ENCODE measurements at regions not wholly inside any gene's neighbourhood (a gene's known extent, or its start where the extent isn't known, plus 50 kb on each side); places are given as distances from the start of the nearest gene placed in this dataset.

GRCh38 chr3:78344918-78345317 is 1305.0 kb downstream of the ROBO2 start:
- DNase-seq = no peak

DNA sequence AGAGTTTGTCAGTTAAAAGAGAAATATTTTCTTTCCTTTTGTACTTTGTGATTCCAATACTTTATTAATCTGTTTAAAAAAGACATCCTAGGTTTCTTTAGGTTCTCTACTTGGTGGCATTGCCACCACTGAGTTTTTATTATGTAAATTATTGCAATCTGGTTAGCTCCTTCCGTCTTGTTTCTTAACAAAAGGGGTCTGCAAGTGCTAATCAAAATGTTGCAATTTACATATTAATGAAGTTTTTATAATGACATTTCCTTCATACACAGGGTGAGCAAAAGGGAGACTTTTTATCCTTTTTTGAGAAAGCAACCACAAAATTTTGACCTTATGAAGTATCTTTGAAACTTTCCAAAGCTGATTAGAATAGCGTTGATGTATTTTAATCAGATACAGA is 1307.3 kb downstream of the ROBO2 start:
- no peak for DNase-seq

- DNase-seq = no peak
Observed at GRCh38 chr3:78348664-78349063, 1308.8 kb downstream of the ROBO2 start.

DNA sequence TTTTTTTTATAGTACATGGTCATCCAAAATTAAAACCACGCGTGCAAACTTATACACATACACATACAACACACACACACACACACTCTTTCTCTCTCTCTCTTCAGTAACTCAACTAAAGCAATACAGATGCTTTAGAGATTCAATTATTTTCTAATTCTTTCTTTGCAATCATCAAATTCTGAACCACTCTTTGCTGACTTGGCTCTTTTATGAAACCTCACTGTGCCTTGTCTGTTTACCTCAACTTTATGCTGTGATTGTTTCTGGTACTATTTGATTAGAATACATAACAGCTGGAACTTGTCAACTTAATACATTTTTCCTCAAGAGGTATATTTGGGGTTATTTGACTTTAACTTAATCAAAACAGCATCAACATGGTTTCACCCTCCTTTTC is 1309.7 kb downstream of the ROBO2 start:
- DNase-seq = no peak

DNA sequence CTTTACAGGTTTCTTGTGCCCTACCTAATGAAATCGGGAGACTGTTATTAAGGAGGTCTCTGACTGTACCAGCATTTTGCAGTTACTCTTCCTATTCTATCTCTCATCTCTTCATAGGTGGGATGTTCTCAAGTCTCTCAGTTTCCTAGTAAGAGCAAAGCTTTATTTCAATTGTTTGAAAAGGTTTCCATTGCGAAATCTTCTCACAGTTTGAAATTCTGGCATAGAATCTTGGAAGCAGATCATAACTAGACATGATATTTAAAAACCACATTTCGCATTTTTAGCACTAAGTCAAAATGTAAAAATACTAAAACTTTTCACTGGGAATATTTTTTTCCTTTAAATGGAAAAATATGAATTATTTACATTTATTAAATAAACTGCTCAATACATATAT is 1311.4 kb downstream of the ROBO2 start:
- no peak for DNase-seq

- no peak for DNase-seq
Observed at GRCh38 chr3:78353231-78353630, 1313.3 kb downstream of the ROBO2 start.

DNA sequence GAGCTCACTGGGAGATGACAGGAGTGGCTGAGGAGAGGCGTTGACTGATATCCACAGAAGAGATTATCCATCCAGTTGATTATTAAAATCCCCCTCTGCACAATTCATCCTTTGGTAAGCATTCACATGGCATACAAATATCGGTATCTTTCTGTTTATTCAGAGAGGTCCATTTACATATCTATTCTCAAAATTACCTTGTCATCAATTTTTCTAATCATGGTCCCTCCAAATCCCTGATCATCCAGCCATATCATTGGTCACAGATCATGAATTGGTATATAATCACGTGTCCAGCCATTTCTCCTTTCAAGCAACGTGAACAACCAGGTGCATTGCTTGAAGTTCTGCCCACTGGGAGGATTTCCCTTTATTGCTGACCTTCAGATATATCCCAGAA is 1321.0 kb downstream of the ROBO2 start:
- DNase-seq = no peak

DNA sequence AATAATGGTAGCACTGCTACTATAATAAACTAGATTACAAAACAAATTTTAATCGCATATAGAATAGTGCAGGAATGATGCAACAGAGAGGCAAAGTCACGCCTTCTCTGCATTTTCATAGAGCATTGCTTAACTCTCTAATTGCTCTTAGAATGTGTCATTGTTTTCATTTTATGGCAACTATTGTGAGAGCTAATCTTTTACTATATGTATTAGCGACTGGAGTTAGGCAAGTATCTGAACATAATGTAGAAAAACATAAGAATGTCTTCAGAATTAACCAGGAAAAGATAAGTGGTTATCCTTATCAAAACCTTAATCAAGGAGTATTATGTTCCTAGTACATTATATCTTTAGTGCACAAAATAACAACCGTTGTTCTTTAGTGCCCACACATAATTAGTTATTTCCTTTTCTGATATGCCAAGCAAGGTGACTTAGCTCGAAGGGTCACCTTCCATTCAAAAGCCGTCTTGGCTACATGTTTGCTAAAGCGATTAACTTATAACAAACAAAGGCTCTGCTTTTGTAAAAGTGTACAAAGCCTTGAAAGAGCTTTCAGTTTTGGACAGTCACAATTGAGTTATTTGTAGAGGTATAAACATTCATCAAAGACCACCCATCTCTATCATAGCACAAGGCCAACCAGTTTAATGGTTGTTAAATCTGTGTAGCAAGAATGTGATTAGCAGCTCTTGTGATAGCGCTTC is 1328.9 kb downstream of the ROBO2 start:
- DNase-seq = no peak

DNA sequence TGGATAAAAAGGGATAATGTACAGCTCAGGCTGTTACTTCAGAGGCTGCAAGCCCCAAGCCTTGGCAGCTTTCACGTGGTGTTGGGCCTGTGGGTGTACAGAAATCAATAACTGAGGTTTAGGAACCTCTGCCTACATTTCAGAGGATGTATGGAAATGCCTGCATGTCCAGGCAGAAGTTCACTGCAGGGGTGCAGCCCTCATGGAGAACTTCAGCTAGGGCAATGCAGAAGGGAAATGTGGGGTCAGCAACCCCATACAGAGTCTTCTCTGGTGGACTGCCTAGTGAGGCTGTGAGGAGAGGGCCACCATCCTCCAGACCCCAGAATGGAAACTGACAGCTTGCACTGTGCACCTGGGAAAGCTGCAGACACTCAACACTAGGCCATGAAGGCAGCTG is 1350.3 kb downstream of the ROBO2 start:
- DNase-seq = no peak

GRCh38 chr3:78398401-78398800 is 1358.5 kb downstream of the ROBO2 start:
- DNase-seq = no peak

GRCh38 chr3:78402720-78403119 is 1362.8 kb downstream of the ROBO2 start:
- DNase-seq = no peak

GRCh38 chr3:78405745-78406144 is 1362.1 kb downstream of the ROBO1 start:
- no peak for DNase-seq

GRCh38 chr3:78406396-78406795 is 1361.4 kb downstream of the ROBO1 start:
- no peak for DNase-seq

DNA sequence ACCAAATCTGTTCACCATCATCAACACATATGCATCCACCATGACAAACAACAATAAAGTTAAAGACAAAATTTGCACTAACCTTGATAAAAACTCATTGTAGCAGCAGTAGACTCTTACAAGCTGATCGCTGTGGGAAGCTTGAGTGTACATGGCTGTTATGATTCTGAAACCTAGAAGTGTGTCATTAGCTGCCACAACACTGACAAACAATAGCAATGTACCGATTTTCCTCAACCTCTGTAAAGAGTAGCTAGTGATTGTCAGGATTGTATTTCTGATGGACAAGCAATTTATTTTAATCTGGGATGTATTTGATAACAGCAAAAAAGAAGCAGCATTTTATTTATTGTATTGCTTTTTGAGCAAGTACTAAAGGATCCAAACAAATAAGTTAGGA is 1357.7 kb downstream of the ROBO1 start:
- DNase-seq = no peak

DNA sequence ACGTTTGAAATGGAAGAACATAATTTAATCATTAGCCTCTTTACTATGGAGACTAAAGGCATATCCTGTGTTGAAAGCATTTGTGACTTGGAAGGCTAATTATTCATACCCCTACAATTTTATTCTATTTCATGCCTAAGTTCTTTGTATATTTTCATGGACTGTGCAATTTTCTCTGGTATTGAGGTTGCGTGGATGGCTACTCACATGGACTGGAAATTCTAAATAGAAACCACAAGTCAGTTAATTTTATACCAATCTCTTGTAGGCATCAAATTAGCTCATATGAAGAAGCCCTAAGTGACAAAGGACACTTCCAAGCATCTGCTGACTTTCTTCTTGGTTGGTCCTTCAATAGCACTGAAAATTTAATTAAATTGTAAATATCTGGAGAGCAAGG is 1353.5 kb downstream of the ROBO1 start:
- DNase-seq = no peak

DNA sequence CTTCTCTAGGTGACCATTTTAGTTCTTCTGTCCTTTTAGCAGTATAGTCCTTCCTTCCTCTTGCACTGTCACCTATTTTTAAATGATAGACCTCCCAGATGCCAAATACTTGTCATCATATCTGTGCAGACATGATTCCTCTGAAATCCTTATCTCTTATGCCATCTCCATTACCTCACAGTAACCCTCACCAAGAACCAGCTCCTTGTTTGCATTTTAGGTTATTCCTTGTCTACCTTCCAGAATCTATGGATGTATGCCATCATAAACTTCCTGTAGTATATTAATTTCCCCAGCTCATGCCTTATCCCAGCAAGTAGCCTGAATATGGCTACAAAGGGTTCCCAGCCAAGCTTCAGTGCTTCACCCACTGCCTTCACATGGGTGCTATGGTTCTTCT is 1347.2 kb downstream of the ROBO1 start:
- no peak for DNase-seq

DNA sequence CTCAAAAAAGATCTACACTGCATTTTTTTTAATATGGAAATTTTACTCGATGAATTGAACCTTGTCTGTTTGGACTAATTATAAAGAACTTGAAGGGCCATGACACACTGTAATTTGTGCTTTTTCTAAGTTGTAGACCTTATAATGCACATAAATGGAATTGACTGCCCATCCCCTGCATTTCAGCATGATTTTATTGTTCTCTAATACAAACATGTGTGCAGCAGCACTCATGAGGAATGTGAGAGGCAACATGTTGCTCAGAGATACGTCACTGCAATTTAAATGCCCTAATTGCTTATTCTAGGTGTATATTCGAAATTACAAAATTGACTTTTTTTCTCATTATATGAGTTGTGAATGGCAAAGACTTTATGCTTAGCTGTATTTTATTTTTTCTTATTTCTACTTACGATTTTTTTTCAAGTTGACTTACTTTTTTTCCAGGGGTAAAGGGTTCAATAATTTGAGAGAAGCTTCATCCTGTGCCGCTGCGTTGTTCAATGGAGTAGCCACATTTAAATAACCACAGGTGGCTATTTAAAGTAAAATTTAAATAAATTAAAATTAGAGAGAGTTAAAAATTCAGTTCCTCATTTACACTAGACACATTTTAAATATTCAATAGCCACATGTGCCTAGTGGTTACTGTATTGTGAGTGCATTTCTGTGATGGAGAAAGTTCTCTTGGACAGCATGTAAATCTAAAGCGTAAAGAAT is 1346.4 kb downstream of the ROBO1 start:
- no peak for DNase-seq

DNA sequence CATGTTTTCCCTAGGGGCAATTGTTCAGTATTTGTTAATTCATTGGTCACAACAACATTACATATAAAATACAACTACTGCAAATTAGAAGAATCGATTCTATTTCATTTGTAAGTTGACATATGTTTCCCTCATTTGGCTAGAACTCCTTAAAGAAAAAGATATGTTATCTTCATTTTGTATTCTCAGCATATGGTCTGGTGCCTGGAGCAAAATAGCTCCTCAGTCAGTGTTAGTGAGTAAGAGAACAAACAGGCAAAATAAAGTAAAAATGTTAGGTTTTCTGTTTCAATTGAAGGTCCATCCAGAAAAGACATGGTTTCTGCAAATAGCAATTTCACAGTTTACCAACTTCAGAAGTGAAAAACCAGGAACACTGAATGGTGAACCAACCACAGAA is 1343.1 kb downstream of the ROBO1 start:
- no peak for DNase-seq

- no peak for DNase-seq
Observed at GRCh38 chr3:78426454-78426853, 1341.3 kb downstream of the ROBO1 start.

GRCh38 chr3:78427303-78427702 is 1340.5 kb downstream of the ROBO1 start:
- no peak for DNase-seq

GRCh38 chr3:78430741-78431140 is 1337.1 kb downstream of the ROBO1 start:
- DNase-seq = no peak

DNA sequence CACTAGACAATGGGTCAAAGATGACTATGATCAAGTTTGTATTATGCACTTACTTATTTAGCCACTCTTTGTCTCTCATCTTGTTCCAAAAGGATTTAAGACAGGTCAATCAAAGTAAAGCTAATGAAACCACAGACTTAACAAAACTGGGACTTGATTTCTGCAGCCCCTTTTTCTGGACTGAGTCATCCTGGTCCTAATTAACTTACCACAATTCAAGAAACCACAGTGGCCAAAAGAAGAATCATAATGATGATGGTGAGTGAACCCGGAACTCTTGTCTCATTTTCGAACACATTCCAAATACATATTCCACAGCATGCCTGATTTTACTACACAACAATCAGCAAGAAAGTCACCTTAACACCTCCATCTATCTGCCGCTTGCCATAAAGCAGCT is 1333.0 kb downstream of the ROBO1 start:
- DNase-seq = no peak

GRCh38 chr3:78455166-78455565 is 1312.6 kb downstream of the ROBO1 start:
- no peak for DNase-seq

DNA sequence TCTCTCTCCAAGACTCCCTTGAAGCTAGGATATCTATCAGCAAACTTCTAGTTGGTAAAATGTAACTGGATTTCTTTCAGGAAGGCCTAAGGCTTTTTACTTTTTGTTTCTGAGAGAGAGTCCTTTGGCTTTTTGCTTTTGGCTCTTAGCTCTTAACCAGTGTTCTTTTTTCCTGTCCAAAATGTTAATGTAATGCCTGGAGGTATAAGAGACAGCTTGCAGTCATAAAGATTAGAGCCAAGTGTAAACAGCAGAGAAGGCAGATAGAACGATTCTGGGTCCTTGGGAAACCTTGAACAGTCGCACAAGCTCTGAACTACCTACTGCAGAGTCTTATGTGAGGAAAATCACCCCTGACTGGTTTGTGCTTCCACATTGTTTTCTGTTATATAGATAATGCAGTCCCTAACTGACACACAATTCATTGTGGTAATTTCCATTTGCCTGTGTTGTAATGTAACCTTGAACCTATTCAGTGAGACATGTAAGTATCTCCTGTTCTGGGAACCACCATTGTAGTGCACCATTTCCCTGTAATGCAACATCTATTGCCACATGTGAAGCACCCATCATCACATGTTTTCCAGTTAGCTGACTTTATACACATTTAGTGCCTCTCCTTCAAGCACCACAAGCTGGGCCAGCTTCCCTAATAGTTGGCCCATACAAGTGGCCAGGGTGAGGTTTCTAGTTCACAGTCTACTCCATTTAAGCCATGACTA is 1311.9 kb downstream of the ROBO1 start:
- no peak for DNase-seq

Data from NCI-H526 treated with DMSO at 0.1 percent for 48 hours (cell line).